Body of pancreas (tissue), 4 donors: ENCODE measurements at regions not wholly inside any gene's neighbourhood (a gene's known extent, or its start where the extent isn't known, plus 50 kb on each side); places are given as distances from the start of the nearest gene placed in this dataset.
"Not testable (repeated sequence)": the region's sequence is repeated elsewhere in the genome, so short reads cannot be mapped to it uniquely, and the experiment has no call there.

Source experiments
- ATAC-seq: fragments of 150-250 bp; one replicate; pipeline ENCODE4 v1.9.1; 2016
- DNase-seq, 4 donors: peaks; one replicate each; pipeline ENCODE4 v3.0.0-alpha.2; 2019
- H3K27ac ChIP-seq, 4 donors: fragments of 200-600 bp; sonication (generic); 1 replicate in 3 of 4; 2 replicates in 1 of 4; pipeline versions ENCODE4 v1.5.1 to v1.6.1; 2016 to 2019; ENCODE audit warnings: mild to moderate bottlenecking in 1 of 4, mixed read lengths in 1 of 4, moderate library complexity in 1 of 4
- H3K27me3 ChIP-seq, 2 donors: fragments of 200-600 bp; sonication (generic); one replicate each; pipeline ENCODE4 v1.6.0; 2016; ENCODE audit warnings: mild to moderate bottlenecking in 1 of 2
- H3K36me3 ChIP-seq, 2 donors: fragments of 200-600 bp; sonication (generic); replicated peaks in 1 of 2; 2 replicates each; pipeline ENCODE4 v1.5.1; 2016; ENCODE audit warnings: low read depth in 2 of 2; ENCODE audit not compliant: insufficient read depth in 1 of 2
- H3K4me1 ChIP-seq: fragments of 200-600 bp; sonication (generic); one replicate; pipeline ENCODE4 v1.6.0; 2016
- H3K4me3 ChIP-seq, 2 donors: fragments of 200-600 bp; sonication (generic); 1 replicate in 1 of 2; 2 replicates in 1 of 2; pipeline ENCODE4 v1.5.1; 2016 to 2019
- H3K9me3 ChIP-seq, 3 donors: fragments of 200-600 bp; sonication (generic); 1 replicate in 2 of 3; 2 replicates in 1 of 3; pipeline ENCODE4 v1.5.1; 2016
- POLR2A ChIP-seq, 3 donors: fragments of 450-650 bp; IDR thresholded peaks; one replicate each; pipeline ENCODE4 v1.6.1; 2016; ENCODE audit warnings: antibody characterized with exemption in 3 of 3, mild to moderate bottlenecking in 2 of 3
- WGBS, 2 donors: methylation state at CpG; one replicate each; pipeline ENCODE4 v1.1.5; 2017; 5-methylcytosine and 5-hydroxymethylcytosine counted together
- intact Hi-C: fragments of 100-400 bp; cut with DNase I; formaldehyde crosslinking; loops from one replicate; pipeline ENCODE4 v1.15.1; 2023
- TF ChIP-seq, protein P1 (sequence below), 7 experiments: fragments of 450-650 bp in 4 of 7; fragments of 200-600 bp in 3 of 7; sonication (generic) in 3 of 7; IDR thresholded peaks; one replicate each; pipeline ENCODE4 v1.5.1; 2016 to 2019; ENCODE audit warnings: antibody characterized with exemption in 7 of 7

- DNase-seq (no peak), ATAC-seq (peak; percentile 47)
- WGBS, 2 donors = 6 to 13% methylated on average over 6 of the region's 6 CpGs
- Histone ChIP-seq H3K9me3 (no peaks in the 10 kb centered on the region), H3K4me1 (no peaks in the 10 kb centered on the region), H3K36me3 (no peaks in the 10 kb centered on the region), H3K27me3 (no peaks in the 10 kb centered on the region), H3K27ac (peak overlapping the region in 3 of 4 donors; percentile 21 to 59 (median 40)), H3K4me3 (no peak overlapping the region)
- no peak for TF ChIP-seq POLR2A (IDR thresholded peaks at IDR 0.05)
- TF ChIP-seq, protein P1, sequence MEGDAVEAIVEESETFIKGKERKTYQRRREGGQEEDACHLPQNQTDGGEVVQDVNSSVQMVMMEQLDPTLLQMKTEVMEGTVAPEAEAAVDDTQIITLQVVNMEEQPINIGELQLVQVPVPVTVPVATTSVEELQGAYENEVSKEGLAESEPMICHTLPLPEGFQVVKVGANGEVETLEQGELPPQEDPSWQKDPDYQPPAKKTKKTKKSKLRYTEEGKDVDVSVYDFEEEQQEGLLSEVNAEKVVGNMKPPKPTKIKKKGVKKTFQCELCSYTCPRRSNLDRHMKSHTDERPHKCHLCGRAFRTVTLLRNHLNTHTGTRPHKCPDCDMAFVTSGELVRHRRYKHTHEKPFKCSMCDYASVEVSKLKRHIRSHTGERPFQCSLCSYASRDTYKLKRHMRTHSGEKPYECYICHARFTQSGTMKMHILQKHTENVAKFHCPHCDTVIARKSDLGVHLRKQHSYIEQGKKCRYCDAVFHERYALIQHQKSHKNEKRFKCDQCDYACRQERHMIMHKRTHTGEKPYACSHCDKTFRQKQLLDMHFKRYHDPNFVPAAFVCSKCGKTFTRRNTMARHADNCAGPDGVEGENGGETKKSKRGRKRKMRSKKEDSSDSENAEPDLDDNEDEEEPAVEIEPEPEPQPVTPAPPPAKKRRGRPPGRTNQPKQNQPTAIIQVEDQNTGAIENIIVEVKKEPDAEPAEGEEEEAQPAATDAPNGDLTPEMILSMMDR (IDR thresholded peaks at IDR 0.05) = no peak
- intact Hi-C loops = no loop called here
Measured at GRCh38 chrX:146615628-146616348, 193.8 kb upstream of the CXorf51B start.

DNA sequence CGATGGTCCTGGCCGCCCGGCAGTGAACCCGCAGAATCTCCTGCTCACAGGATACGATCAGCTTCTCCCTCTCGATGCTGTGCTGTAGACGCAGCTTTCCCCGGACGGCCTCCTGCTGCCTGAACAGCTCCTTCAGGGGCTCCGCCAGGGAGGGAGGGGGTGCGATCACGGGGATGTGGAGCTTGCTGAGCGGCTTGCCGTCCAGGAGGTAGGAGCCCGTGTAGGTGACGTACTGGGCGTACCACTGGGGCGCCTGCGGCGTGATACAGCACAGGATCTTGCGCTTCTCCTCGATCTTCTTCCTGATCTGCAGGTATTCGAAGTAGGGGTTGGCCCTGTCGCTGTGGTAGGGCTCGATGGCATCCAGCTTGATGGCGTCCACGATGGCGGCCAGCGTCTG lies 189.6 kb upstream of the CXorf51B start:
- DNase-seq, H3K9me3 ChIP-seq, intact Hi-C loops, H3K27ac ChIP-seq, ATAC-seq, H3K4me1 ChIP-seq, H3K4me3 ChIP-seq, H3K27me3 ChIP-seq, H3K36me3 ChIP-seq: not testable (repeated sequence)
- WGBS, 2 donors = 85% methylated on average over 18 of the region's 29 CpGs; no CpG with 5 or more reads in 1 of the 2 donors

- Histone ChIP-seq H3K4me1 (no peaks in the 10 kb centered on the region), H3K27me3 (no peaks in the 10 kb centered on the region), H3K9me3 (no peaks in the 10 kb centered on the region), H3K27ac (no peak overlapping the region), H3K36me3 (no peaks in the 10 kb centered on the region), H3K4me3 (no peak overlapping the region)
- intact Hi-C loops = no loop called here
- DNase-seq (no peak), ATAC-seq (no peak)
- WGBS, 2 donors = 29 to 57% methylated on average over 1 of the region's 1 CpG
- no peak for TF ChIP-seq POLR2A (IDR thresholded peaks at IDR 0.05)
- TF ChIP-seq, protein P1 (IDR thresholded peaks at IDR 0.05) = no peak
Measured at GRCh38 chrX:146658379-146658778, 151.2 kb upstream of the CXorf51B start.

DNA sequence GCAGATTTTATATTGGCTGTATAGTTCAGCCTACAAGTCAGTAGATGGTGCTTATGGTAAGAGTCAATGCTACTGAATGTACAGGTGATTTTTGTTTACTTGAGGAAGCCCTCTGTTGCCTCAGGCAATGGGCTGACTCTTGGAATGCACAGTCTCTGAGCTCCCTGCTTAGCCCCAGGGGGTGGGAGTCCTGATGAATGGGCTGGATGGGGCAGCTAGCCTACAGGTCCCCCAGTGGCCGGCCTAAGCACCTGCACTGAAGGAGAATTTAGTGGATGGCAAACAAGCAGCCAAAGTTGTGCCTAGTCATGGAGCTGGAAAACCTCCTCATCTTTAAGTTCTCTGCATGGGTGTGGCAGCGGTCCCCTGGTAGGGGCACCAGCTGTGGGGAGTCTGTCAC lies 101.8 kb upstream of the CXorf51B start:
- DNase-seq (no peak), ATAC-seq (no peak)
- Histone ChIP-seq H3K9me3 (no peaks in the 10 kb centered on the region), H3K36me3 (no peaks in the 10 kb centered on the region), H3K4me3 (no peak overlapping the region), H3K27ac (no peak overlapping the region), H3K27me3 (no peaks in the 10 kb centered on the region), H3K4me1 (no peaks in the 10 kb centered on the region)
- no peak for TF ChIP-seq POLR2A (IDR thresholded peaks at IDR 0.05)
- TF ChIP-seq, protein P1 (IDR thresholded peaks at IDR 0.05) = no peak
- 20 to 82% methylated on average over 1 to 2 of the region's 2 CpGs for WGBS, 2 donors
- intact Hi-C loops = no loop called here

- intact Hi-C loops, H3K27me3 ChIP-seq, H3K9me3 ChIP-seq, H3K36me3 ChIP-seq, H3K27ac ChIP-seq, ATAC-seq, H3K4me1 ChIP-seq, H3K4me3 ChIP-seq, DNase-seq: not testable (repeated sequence)
- 63 to 64% methylated on average over 5 of the region's 5 CpGs for WGBS, 2 donors
Measured at GRCh38 chrX:146708866-146709265, 100.7 kb upstream of the CXorf51B start.

GRCh38 chrX:146754268-146754667 lies 55.3 kb upstream of the CXorf51B start:
- H3K4me3 ChIP-seq = no peak overlapping the region
- 16 to 31% methylated on average over 3 of the region's 3 CpGs for WGBS, 2 donors
- H3K4me1 ChIP-seq = no peaks in the 10 kb centered on the region
- ATAC-seq (no peak), DNase-seq (peak in 1 of 4 donors; percentile 12)
- no peaks in the 10 kb centered on the region for H3K36me3 ChIP-seq
- intact Hi-C loops = no loop called here
- H3K27me3 ChIP-seq = no peaks in the 10 kb centered on the region
- no peak overlapping the region for H3K27ac ChIP-seq
- H3K9me3 ChIP-seq = no peaks in the 10 kb centered on the region
- TF ChIP-seq, protein P1 (IDR thresholded peaks at IDR 0.05) = no peak
- TF ChIP-seq POLR2A (IDR thresholded peaks at IDR 0.05) = no peak
